Ectodermal cell (in vitro differentiated cells): ENCODE measurements at regions not wholly inside any gene's neighbourhood (a gene's known extent, or its start where the extent isn't known, plus 50 kb on each side); places are given as distances from the start of the nearest gene placed in this dataset.
"Not testable (repeated sequence)": the region's sequence is repeated elsewhere in the genome, so short reads cannot be mapped to it uniquely, and the experiment has no call there.

ENCODE experiments used
- H3K27ac ChIP-seq: 2 replicates; pipeline ENCODE4 v1.7.0; 2013; ENCODE audit warnings: mild to moderate bottlenecking, low read depth, low read length; ENCODE audit not compliant: insufficient read depth, poor library complexity, severe bottlenecking
- H3K27me3 ChIP-seq: 2 replicates; pipeline ENCODE4 v1.7.0; 2013; ENCODE audit warnings: mild to moderate bottlenecking, low read length; ENCODE audit not compliant: insufficient read depth, control insufficient read depth, poor library complexity, severe bottlenecking
- H3K36me3 ChIP-seq: one replicate; pipeline ENCODE4 v1.7.0; 2013; ENCODE audit warnings: low read length; ENCODE audit not compliant: control insufficient read depth, insufficient read depth
- H3K4me1 ChIP-seq: one replicate; pipeline ENCODE4 v1.7.0; 2013; ENCODE audit warnings: low read length; ENCODE audit not compliant: control insufficient read depth, insufficient read depth
- H3K4me3 ChIP-seq: 2 replicates; pipeline ENCODE4 v1.7.0; 2013; ENCODE audit warnings: low read depth, low read length, control low read depth; ENCODE audit not compliant: insufficient read depth
- H3K9me3 ChIP-seq: 2 replicates; pipeline ENCODE4 v1.7.0; 2013; ENCODE audit warnings: mild to moderate bottlenecking, low read length, moderate library complexity; ENCODE audit not compliant: control insufficient read depth
- WGBS, 2 experiments: methylation state at CpG; one replicate each; pipeline ENCODE4 v1.1.7; 2013; ENCODE audit warnings: missing lambda C conversion rate in 2 of 2; 5-methylcytosine and 5-hydroxymethylcytosine counted together

- H3K4me1 ChIP-seq: no peaks in the 10 kb centered on the region
- no peaks in the 10 kb centered on the region for H3K9me3 ChIP-seq
- no peaks in the 10 kb centered on the region for H3K36me3 ChIP-seq
- no peak overlapping the region for H3K27ac ChIP-seq
- H3K27me3 ChIP-seq: no peaks in the 10 kb centered on the region
- H3K4me3 ChIP-seq: no peak overlapping the region
- WGBS, 2 experiments: 95 to 96% methylated on average over 6 of the region's 6 CpGs
Observed at GRCh38 chr15:95202569-95203349, 971.4 kb downstream of the MCTP2 start.

GRCh38 chr15:95205077-95205476 lies 973.7 kb downstream of the MCTP2 start:
- H3K4me3 ChIP-seq: no peak overlapping the region
- H3K27ac ChIP-seq: no peak overlapping the region
- H3K36me3 ChIP-seq: no peaks in the 10 kb centered on the region
- no peaks in the 10 kb centered on the region for H3K9me3 ChIP-seq
- H3K27me3 ChIP-seq: no peaks in the 10 kb centered on the region
- no peaks in the 10 kb centered on the region for H3K4me1 ChIP-seq

- H3K27me3 ChIP-seq, H3K27ac ChIP-seq, H3K4me3 ChIP-seq, H3K4me1 ChIP-seq, H3K36me3 ChIP-seq, H3K9me3 ChIP-seq: not testable (repeated sequence)
- 88 to 96% methylated on average over 3 of the region's 3 CpGs for WGBS, 2 experiments
Observed at GRCh38 chr15:95205830-95206229, 974.5 kb downstream of the MCTP2 start.

- Histone ChIP-seq H3K36me3 (no peaks in the 10 kb centered on the region), H3K27ac (no peak overlapping the region), H3K4me1 (no peaks in the 10 kb centered on the region), H3K9me3 (no peaks in the 10 kb centered on the region), H3K4me3 (no peak overlapping the region), H3K27me3 (no peaks in the 10 kb centered on the region)
- 95 to 97% methylated on average over 4 of the region's 4 CpGs for WGBS, 2 experiments
Observed at GRCh38 chr15:95208071-95208470, 976.7 kb downstream of the MCTP2 start.

GRCh38 chr15:95208988-95209387 lies 977.6 kb downstream of the MCTP2 start:
- Histone ChIP-seq H3K4me1 (no peaks in the 10 kb centered on the region), H3K4me3 (no peak overlapping the region), H3K27me3 (no peaks in the 10 kb centered on the region), H3K27ac (no peak overlapping the region), H3K36me3 (no peaks in the 10 kb centered on the region), H3K9me3 (no peaks in the 10 kb centered on the region)

GRCh38 chr15:95210436-95210981 lies 979.1 kb downstream of the MCTP2 start:
- Histone ChIP-seq H3K9me3 (no peaks in the 10 kb centered on the region), H3K4me1 (no peaks in the 10 kb centered on the region), H3K27me3 (no peaks in the 10 kb centered on the region), H3K27ac (no peak overlapping the region), H3K36me3 (no peaks in the 10 kb centered on the region), H3K4me3 (no peak overlapping the region)
- 88 to 90% methylated on average over 1 of the region's 1 CpG for WGBS, 2 experiments

GRCh38 chr15:95215017-95215416 lies 983.7 kb downstream of the MCTP2 start:
- Histone ChIP-seq H3K27me3 (no peaks in the 10 kb centered on the region), H3K4me3 (no peak overlapping the region), H3K4me1 (no peaks in the 10 kb centered on the region), H3K9me3 (no peaks in the 10 kb centered on the region), H3K27ac (no peak overlapping the region), H3K36me3 (no peaks in the 10 kb centered on the region)

GRCh38 chr15:95226835-95227234 lies 995.5 kb downstream of the MCTP2 start:
- Histone ChIP-seq H3K9me3 (no peaks in the 10 kb centered on the region), H3K27me3 (no peaks in the 10 kb centered on the region), H3K4me1 (no peaks in the 10 kb centered on the region), H3K27ac (no peak overlapping the region), H3K36me3 (no peaks in the 10 kb centered on the region), H3K4me3 (no peak overlapping the region)
- WGBS, 2 experiments: 93 to 97% methylated on average over 5 of the region's 5 CpGs

- Histone ChIP-seq H3K36me3 (no peaks in the 10 kb centered on the region), H3K9me3 (no peaks in the 10 kb centered on the region), H3K4me1 (no peaks in the 10 kb centered on the region), H3K27ac (no peak overlapping the region), H3K4me3 (no peak overlapping the region), H3K27me3 (no peaks in the 10 kb centered on the region)
- WGBS, 2 experiments: 86 to 95% methylated on average over 3 of the region's 3 CpGs
Observed at GRCh38 chr15:95227235-95227634, 995.9 kb downstream of the MCTP2 start.

GRCh38 chr15:95228856-95229555 lies 997.6 kb downstream of the MCTP2 start:
- Histone ChIP-seq H3K9me3 (no peaks in the 10 kb centered on the region), H3K27ac (no peak overlapping the region), H3K4me3 (no peak overlapping the region), H3K27me3 (no peaks in the 10 kb centered on the region), H3K36me3 (no peaks in the 10 kb centered on the region), H3K4me1 (no peaks in the 10 kb centered on the region)
- 92 to 100% methylated on average over 2 to 3 of the region's 3 CpGs for WGBS, 2 experiments
